ENCODE measurements at regions not wholly inside any gene's neighbourhood (a gene's known extent, or its start where the extent isn't known, plus 50 kb on each side); places are given as distances from the start of the nearest gene placed in this dataset.

DNA sequence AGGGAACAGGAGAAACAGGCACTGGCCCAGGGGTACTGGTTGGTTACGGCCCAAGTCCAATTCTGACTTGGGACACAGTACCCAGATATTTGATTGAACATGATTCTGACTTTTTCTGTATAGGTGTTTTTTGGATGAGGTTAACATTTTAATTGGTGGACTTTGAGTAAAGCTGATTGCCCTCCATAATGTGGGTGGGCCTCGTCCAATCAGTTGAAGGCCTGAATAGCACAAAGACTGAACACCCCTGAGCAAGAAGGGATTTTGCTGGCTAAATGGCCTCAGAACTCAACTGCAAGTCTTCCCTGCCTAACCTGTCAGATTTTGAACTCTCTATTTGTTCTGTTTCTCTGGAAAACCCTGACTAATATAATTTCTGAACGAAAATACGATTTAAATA lies 222.6 kb downstream of the TEX36 start:
- intact Hi-C loops (cut with DNase I) = no loop called here
- ATAC-seq (no peak), DNase-seq (no peak)
- no peaks in the 10 kb centered on the region for H3K36me3 ChIP-seq
- no peak overlapping the region for H3K27ac ChIP-seq
- H3K4me3 ChIP-seq = no peak overlapping the region
- no peaks in the 10 kb centered on the region for H3K9me3 ChIP-seq
- H3K4me1 ChIP-seq = no peaks in the 10 kb centered on the region
- H3K27me3 ChIP-seq (ENCODE audit: low read depth) = no peaks in the 10 kb centered on the region
- TF ChIP-seq, protein P1, sequence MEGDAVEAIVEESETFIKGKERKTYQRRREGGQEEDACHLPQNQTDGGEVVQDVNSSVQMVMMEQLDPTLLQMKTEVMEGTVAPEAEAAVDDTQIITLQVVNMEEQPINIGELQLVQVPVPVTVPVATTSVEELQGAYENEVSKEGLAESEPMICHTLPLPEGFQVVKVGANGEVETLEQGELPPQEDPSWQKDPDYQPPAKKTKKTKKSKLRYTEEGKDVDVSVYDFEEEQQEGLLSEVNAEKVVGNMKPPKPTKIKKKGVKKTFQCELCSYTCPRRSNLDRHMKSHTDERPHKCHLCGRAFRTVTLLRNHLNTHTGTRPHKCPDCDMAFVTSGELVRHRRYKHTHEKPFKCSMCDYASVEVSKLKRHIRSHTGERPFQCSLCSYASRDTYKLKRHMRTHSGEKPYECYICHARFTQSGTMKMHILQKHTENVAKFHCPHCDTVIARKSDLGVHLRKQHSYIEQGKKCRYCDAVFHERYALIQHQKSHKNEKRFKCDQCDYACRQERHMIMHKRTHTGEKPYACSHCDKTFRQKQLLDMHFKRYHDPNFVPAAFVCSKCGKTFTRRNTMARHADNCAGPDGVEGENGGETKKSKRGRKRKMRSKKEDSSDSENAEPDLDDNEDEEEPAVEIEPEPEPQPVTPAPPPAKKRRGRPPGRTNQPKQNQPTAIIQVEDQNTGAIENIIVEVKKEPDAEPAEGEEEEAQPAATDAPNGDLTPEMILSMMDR (IDR thresholded peaks at IDR 0.05) = no peak

DNA sequence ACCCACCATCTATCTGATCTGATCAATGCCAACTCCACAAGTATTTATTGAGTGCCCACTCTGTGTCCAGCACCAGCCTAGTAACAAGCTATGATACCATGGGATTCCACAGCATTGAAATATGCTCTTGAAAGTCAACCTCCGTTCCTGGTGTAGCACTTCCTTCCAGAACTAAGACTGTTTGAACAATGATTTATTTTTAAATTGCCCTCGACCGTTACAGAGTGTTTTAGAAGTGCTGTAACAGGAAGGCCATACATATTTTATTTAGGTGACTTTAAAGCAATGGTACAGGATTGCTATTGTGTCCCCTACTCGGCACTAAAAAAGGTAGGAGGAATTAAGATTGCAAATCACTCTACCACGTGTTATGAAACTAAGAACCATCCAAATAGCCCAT lies 225.6 kb downstream of the TEX36 start:
- TF ChIP-seq, protein P1 (IDR thresholded peaks at IDR 0.05) = no peak
- ATAC-seq (no peak), DNase-seq (no peak)
- Histone ChIP-seq H3K36me3 (no peaks in the 10 kb centered on the region), H3K27ac (no peak overlapping the region), H3K27me3 (ENCODE audit: low read depth) (no peaks in the 10 kb centered on the region), H3K4me3 (no peak overlapping the region), H3K4me1 (no peaks in the 10 kb centered on the region), H3K9me3 (no peaks in the 10 kb centered on the region)
- intact Hi-C loops (cut with DNase I) = no loop called here

DNA sequence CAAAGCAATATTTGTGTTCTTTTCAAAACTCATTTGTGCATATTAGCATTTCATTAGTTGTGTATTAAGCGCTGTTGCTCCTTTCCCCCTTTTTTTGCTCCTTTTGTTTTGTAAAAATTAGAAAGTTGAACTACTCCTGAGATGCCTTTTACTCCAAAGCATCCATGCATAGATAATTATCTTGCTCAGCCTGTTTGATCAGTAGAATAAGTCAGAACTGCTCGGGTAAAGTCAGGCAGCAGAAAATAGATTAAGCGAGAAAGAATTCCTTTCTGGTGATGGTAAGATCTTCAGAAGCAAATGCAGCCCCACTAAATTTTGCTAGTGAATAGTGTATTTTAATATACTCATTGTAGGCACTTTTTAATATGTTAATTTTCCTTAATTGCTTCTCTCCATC lies 227.1 kb downstream of the TEX36 start:
- Histone ChIP-seq H3K9me3 (no peaks in the 10 kb centered on the region), H3K4me1 (no peaks in the 10 kb centered on the region), H3K36me3 (no peaks in the 10 kb centered on the region), H3K4me3 (no peak overlapping the region), H3K27ac (no peak overlapping the region), H3K27me3 (ENCODE audit: low read depth) (no peaks in the 10 kb centered on the region)
- intact Hi-C loops (cut with DNase I) = no loop called here
- ATAC-seq (no peak), DNase-seq (no peak)
- TF ChIP-seq, protein P1 (IDR thresholded peaks at IDR 0.05) = no peak

DNA sequence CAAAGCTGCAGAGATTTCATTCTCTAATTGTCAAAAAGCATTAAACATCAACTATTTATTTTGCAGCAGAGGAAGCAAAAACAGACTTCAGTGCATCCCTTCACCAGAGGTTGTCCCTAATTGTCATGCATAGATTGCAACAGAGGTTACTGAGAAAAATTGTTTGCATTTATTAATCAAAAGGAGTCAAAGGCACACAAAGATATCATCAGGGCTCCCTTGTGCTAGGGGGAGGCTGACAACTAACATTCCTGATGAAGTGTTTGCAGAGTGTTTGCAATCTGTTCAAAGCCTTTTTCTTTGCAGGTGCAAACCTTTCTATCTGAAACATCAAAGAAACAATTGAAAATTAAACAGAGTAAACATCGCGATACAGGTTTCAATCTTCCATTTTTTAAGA lies 227.5 kb downstream of the TEX36 start:
- Histone ChIP-seq H3K27ac (no peak overlapping the region), H3K4me1 (no peaks in the 10 kb centered on the region), H3K27me3 (ENCODE audit: low read depth) (no peaks in the 10 kb centered on the region), H3K4me3 (no peak overlapping the region), H3K36me3 (no peaks in the 10 kb centered on the region), H3K9me3 (no peaks in the 10 kb centered on the region)
- DNase-seq (no peak), ATAC-seq (no peak)
- intact Hi-C loops (cut with DNase I) = no loop called here
- TF ChIP-seq, protein P1 (IDR thresholded peaks at IDR 0.05) = no peak

DNA sequence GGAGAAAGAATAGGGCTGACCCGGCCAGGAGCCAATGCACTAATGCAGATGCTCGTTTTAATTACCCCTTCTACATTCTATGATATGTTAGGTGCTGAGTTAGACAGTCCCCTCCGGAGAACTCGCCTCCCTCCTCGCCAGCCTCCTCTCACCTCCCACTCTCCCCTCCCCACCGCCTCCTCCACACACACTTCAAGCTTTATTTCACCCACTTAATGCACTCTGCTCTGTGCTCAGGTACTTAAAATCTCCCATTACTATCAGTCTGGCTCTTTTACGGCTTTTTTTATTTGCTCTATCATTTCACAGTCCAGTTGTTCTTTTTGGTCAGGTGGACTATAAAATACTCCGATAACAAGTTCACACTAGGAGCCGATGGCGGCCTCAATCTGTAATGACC lies 231.6 kb downstream of the TEX36 start:
- Histone ChIP-seq H3K27me3 (ENCODE audit: low read depth) (no peaks in the 10 kb centered on the region), H3K4me1 (no peaks in the 10 kb centered on the region), H3K4me3 (no peak overlapping the region), H3K9me3 (no peaks in the 10 kb centered on the region), H3K27ac (no peak overlapping the region), H3K36me3 (no peaks in the 10 kb centered on the region)
- intact Hi-C loops (cut with DNase I) = no loop called here
- no peak for ATAC-seq
- TF ChIP-seq, protein P1 (IDR thresholded peaks at IDR 0.05) = no peak
- DNase-seq = no peak

DNA sequence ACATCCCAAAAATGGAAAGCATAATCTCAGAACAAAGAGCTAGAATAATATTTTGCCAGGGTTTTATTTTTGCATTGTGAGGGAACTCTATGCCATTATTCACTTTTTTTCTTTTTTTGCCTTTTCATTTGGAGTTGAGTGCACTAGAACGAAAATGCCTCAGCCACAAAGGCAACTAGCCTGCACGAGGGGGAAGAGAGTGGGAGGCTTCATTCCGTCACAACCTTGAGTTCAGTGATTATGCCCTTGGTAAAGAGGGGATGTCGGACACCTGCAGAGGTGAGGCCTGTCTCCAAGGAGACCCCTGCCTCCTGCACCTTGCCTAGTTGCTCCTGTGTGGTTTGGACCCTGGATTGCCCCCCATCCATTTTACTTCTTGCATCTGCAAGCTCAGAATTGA lies 232.7 kb downstream of the TEX36 start:
- Histone ChIP-seq H3K27ac (no peak overlapping the region), H3K36me3 (no peaks in the 10 kb centered on the region), H3K27me3 (ENCODE audit: low read depth) (no peaks in the 10 kb centered on the region), H3K9me3 (no peaks in the 10 kb centered on the region), H3K4me3 (no peak overlapping the region), H3K4me1 (no peaks in the 10 kb centered on the region)
- TF ChIP-seq, protein P1 (IDR thresholded peaks at IDR 0.05) = no peak
- intact Hi-C loops (cut with DNase I) = no loop called here
- ATAC-seq = no peak
- no peak for DNase-seq
